ENCODE measurements at regions not wholly inside any gene's neighbourhood (a gene's known extent, or its start where the extent isn't known, plus 50 kb on each side); places are given as distances from the start of the nearest gene placed in this dataset.

DNA sequence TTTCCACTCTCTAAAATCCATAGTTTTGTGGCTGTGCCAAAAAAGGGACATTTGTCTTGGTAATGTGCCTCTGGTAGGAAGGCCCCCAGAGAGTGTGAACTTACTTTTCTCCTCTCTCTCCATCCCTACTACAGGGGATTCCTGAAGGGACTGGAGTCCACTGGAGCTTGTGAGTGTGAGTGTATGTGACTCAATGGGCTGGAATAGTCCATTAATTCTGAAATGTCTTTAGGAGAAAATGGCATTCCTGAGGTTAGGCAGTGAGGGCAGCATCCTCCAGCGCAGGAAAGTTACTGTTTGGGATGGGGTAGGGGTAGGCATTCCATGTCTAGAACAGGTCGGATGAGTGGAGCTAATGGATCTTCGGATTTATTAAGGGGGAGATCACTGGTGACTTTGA, 59.8 kb upstream of the CACNA2D3 start:
- FAIRE-seq (no peak), DNase-seq (ENCODE audit: insufficient read length, low spot score) (no peak)
- TF ChIP-seq, protein P1, sequence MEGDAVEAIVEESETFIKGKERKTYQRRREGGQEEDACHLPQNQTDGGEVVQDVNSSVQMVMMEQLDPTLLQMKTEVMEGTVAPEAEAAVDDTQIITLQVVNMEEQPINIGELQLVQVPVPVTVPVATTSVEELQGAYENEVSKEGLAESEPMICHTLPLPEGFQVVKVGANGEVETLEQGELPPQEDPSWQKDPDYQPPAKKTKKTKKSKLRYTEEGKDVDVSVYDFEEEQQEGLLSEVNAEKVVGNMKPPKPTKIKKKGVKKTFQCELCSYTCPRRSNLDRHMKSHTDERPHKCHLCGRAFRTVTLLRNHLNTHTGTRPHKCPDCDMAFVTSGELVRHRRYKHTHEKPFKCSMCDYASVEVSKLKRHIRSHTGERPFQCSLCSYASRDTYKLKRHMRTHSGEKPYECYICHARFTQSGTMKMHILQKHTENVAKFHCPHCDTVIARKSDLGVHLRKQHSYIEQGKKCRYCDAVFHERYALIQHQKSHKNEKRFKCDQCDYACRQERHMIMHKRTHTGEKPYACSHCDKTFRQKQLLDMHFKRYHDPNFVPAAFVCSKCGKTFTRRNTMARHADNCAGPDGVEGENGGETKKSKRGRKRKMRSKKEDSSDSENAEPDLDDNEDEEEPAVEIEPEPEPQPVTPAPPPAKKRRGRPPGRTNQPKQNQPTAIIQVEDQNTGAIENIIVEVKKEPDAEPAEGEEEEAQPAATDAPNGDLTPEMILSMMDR (IDR thresholded peaks at IDR 0.05; ENCODE audit: insufficient read depth, missing control alignments), result no peak

GRCh38 chr3:54056521-54056920, 65.8 kb upstream of the CACNA2D3 start:
- DNase-seq (ENCODE audit: insufficient read length, low spot score) (no peak), FAIRE-seq (no peak)
- TF ChIP-seq, protein P1 (IDR thresholded peaks at IDR 0.05; ENCODE audit: insufficient read depth, missing control alignments), result no peak

DNA sequence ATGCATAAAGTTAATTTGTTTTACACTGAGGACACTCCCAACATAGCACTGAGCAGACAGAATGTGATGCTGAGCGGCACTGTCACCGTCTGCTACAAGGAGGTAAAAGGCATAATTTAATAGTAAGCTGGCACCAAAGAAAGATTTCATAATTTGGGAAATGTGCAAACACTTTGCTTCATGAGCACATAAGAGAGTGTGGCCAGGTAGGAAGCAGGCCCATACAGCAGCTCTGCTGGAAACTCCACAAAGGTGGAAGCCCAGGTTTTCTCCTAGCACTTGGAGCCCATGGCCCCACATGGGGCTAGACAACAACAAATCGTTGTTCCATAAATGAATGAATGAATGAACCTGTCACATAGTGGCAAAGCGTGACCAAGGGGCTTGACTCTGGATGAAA, 68.5 kb upstream of the CACNA2D3 start:
- TF ChIP-seq, protein P1 (IDR thresholded peaks at IDR 0.05; ENCODE audit: insufficient read depth, missing control alignments), result no peak
- FAIRE-seq (no peak), DNase-seq (ENCODE audit: insufficient read length, low spot score) (no peak)

DNA sequence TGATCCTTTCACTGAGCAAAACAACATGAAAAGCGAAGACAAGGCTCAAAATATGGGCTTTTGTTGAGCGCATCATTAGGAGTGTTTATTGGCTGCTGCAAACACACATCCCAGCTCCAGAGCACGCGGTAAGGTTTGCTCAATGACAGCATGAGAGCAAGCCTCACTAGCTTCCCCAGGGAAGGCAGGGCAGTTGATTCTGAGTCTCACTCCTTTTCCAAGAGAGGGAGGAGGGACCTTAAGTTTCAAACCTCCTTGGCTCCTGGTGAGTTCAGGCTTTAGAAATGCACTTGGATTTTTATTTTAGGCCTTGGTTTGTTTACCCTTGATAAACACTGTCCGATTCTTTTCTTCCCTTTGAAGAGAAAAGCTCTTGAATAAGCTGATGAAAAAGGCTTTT, 69.1 kb upstream of the CACNA2D3 start:
- no peak for FAIRE-seq
- no peak for DNase-seq (ENCODE audit: insufficient read length, low spot score)

GRCh38 chr3:54047568-54047967, 74.8 kb upstream of the CACNA2D3 start:
- FAIRE-seq (no peak), DNase-seq (ENCODE audit: insufficient read length, low spot score) (no peak)
- TF ChIP-seq, protein P1 (IDR thresholded peaks at IDR 0.05; ENCODE audit: insufficient read depth, missing control alignments), result no peak

More for the DNA sequence above, 69.1 kb upstream of the CACNA2D3 start:
- TF ChIP-seq, protein P1 (IDR thresholded peaks at IDR 0.05; ENCODE audit: insufficient read depth, missing control alignments), result no peak

- TF ChIP-seq, protein P1 (IDR thresholded peaks at IDR 0.05; ENCODE audit: insufficient read depth, missing control alignments), result no peak
- FAIRE-seq (no peak), DNase-seq (ENCODE audit: insufficient read length, low spot score) (no peak)
Measured at GRCh38 chr3:54046641-54047214, 75.6 kb upstream of the CACNA2D3 start.

GRCh38 chr3:54045061-54045815, 77.1 kb upstream of the CACNA2D3 start:
- TF ChIP-seq, protein P1 (IDR thresholded peaks at IDR 0.05; ENCODE audit: insufficient read depth, missing control alignments), result no peak
- DNase-seq (ENCODE audit: insufficient read length, low spot score), result no peak
- no peak for FAIRE-seq

Measured in D721Med (cell line).